T-helper 1 cell (primary cell): ENCODE measurements at regions not wholly inside any gene's neighbourhood (a gene's known extent, or its start where the extent isn't known, plus 50 kb on each side); places are given as distances from the start of the nearest gene placed in this dataset.

Experiments
- DNase-seq, 5 donors: peaks; one replicate each; pipeline ENCODE4 v3.0.0-alpha.2; 2012 to 2020

GRCh38 chr5:155299386-155300005 is 285.9 kb downstream of the KIF4B start:
- no peak for DNase-seq

- peak in 1 of 5 donors; percentile 11 for DNase-seq
These were observed 289.6 kb downstream of the KIF4B start for GRCh38 chr5:155303120-155303519.

- DNase-seq, result no peak
These were observed 293.7 kb downstream of the KIF4B start for GRCh38 chr5:155307229-155307628.

- DNase-seq, result no peak
These were observed 294.7 kb downstream of the KIF4B start for GRCh38 chr5:155308289-155308688.

- DNase-seq, result no peak
These were observed 295.6 kb downstream of the KIF4B start for GRCh38 chr5:155309021-155309746.

GRCh38 chr5:155311721-155312120 is 298.2 kb downstream of the KIF4B start:
- no peak for DNase-seq

GRCh38 chr5:155313518-155313917 is 300.0 kb downstream of the KIF4B start:
- no peak for DNase-seq

GRCh38 chr5:155316070-155316714 is 302.6 kb downstream of the KIF4B start:
- no peak for DNase-seq

- no peak for DNase-seq
These were observed 319.1 kb downstream of the KIF4B start for GRCh38 chr5:155332618-155333017.

- no peak for DNase-seq
These were observed 329.4 kb downstream of the KIF4B start for GRCh38 chr5:155342956-155343355.

GRCh38 chr5:155343468-155343867 is 329.9 kb downstream of the KIF4B start:
- no peak for DNase-seq

GRCh38 chr5:155353231-155353630 is 339.7 kb downstream of the KIF4B start:
- no peak for DNase-seq

- DNase-seq, result no peak
These were observed 352.5 kb downstream of the KIF4B start for GRCh38 chr5:155366096-155366495.

GRCh38 chr5:155367841-155368240 is 354.3 kb downstream of the KIF4B start:
- DNase-seq, result no peak

GRCh38 chr5:155368490-155368889 is 354.9 kb downstream of the KIF4B start:
- no peak for DNase-seq

GRCh38 chr5:155380480-155380879 is 366.9 kb downstream of the KIF4B start:
- no peak for DNase-seq

- DNase-seq, result no peak
These were observed 368.1 kb downstream of the KIF4B start for GRCh38 chr5:155381654-155382053.

- no peak for DNase-seq
These were observed 375.9 kb downstream of the KIF4B start for GRCh38 chr5:155389498-155389897.

GRCh38 chr5:155394727-155395126 is 381.2 kb downstream of the KIF4B start:
- no peak for DNase-seq

- no peak for DNase-seq
These were observed 389.5 kb downstream of the KIF4B start for GRCh38 chr5:155402927-155403640.

- DNase-seq, result no peak
These were observed 393.3 kb downstream of the KIF4B start for GRCh38 chr5:155406815-155407214.

- no peak for DNase-seq
These were observed 394.9 kb downstream of the KIF4B start for GRCh38 chr5:155408465-155408864.

GRCh38 chr5:155416765-155417164 is 403.2 kb downstream of the KIF4B start:
- DNase-seq, result no peak
